Islet of Langerhans (tissue), 1 donor: ENCODE measurements at regions not wholly inside any gene's neighbourhood (a gene's known extent, or its start where the extent isn't known, plus 50 kb on each side); places are given as distances from the start of the nearest gene placed in this dataset.

Experiments used
- FAIRE-seq: peaks from one replicate; lab custom pipeline; 2011; peaks lifted over from hg19 to GRCh38; lab: Jason Lieb, UNC

DNA sequence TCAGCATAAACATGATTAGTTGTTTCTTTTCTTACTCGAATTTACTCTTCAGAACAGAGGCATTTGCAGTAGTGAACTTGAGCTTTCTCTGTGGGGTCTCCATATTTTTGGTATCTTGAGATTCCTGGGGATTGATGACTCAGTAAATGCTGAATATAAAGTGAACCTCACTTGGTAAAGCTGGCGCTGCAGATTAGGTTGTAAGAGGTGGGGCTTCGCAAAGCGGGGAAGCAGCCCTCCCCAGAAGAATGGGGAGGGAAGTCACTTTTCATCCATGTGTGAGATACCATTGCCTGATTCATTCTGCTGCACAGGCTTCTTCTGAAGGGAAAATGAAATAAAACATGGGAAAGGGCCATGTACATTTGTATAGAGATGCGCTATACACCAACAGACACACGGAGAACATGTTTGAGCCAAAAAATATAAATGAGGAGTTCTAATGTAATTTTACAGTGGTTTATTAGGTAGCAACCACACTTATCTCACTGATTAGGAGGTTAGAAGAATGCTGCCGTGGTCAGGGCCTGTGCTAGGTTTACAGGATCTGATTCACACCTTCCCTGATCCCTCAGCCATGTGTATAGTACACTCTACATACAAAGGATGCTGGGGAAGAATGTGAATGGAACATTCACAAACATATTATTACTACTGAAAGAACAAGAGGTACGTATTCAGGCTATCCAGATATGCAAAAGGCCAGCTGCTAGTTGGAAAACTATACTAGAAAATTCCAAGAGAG lies 63.5 kb downstream of the DNTTIP2 start:
- no peak for FAIRE-seq

GRCh38 chr1:93814795-93815340 lies 64.1 kb downstream of the DNTTIP2 start:
- no peak for FAIRE-seq

DNA sequence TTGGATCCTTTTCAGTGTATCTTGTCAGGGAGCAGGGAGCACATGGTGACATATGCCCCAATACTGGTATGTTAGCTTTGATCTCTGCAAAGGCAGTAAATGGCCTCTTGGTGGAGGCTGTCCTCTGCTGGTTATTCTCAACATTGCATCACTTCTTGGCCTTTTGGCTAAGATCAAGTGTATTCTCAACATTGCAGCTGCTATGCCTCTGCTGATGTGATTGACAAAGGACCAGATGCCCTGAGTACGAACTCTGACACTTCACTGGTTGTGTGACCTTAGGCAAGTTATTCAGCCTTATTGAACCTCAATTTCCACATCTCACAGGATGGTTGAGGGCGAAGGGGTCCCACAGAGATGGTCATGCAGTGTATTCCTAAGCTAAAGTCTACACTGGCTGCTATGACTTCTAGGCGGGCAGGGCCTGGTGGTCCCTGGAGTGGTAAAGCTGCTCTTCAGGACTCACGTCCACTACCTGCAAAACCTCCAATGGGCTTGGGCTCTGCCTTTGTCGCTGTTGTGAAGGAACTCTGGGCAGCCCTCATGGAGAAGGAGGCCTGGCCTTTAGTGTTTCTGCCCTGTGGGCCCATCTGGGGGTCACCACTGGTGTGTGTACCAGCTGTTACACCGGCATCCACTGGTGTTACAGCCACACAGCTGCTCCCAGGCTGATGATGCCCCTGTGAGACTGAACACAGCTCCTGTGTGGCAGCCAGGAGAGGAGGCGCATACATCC lies 64.8 kb downstream of the DNTTIP2 start:
- peak; percentile 61 for FAIRE-seq

- FAIRE-seq, result no peak
Measured at GRCh38 chr1:93813076-93813475, 65.9 kb downstream of the DNTTIP2 start.

GRCh38 chr1:93811326-93812065 lies 67.5 kb downstream of the DNTTIP2 start:
- FAIRE-seq, result no peak

DNA sequence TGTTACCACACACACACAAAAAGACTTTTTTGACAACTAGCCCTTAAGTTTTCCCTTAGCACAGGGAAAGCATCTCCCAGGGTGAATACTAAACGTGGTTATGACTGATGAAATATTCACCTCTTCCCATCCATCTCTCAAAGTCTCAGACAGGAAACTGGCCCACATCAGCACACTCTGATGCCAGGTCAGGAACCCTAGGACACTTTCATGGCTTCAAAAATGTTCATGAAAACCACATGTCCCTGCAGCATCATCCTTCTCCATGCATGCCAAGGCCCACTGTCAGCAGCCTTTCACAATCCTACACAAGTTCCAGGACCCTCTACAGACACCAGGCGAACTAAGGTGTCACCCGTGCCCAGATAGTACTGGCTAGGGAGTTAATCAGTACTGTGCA lies 68.7 kb downstream of the DNTTIP2 start:
- no peak for FAIRE-seq

- FAIRE-seq, result no peak
Measured at GRCh38 chr1:93808871-93809270, 70.1 kb downstream of the DNTTIP2 start.

DNA sequence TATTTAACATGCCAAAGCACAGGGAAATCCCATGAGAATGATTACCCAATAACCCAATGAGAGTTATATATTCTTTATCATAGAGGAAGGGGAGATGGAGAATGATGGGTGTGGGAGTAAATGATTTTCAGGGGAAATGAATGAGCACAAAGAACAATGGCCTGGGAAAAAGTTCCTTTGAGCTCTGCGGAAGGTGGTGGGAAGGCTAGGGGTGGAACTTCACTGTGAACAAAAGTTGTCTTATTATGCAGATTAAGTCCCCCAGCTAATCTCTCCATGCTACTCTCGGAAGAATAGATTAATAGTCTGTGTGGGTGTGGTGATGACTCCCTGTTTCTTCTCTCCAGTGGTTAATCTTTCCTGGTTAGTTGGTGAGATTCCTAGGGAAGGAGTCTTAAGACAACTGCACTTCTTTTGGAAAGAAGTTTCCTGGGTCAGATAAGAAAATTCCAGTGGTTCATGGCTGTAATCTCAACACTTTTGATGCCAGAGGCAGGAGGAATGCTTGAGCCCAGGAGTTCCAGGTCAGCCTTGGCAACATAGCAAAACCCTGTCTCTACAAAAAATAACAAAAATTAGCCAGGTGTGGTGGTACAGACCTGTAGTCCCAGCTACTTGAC lies 71.6 kb downstream of the DNTTIP2 start:
- FAIRE-seq, result no peak

GRCh38 chr1:93805027-93805610 lies 73.9 kb downstream of the DNTTIP2 start:
- FAIRE-seq, result no peak

DNA sequence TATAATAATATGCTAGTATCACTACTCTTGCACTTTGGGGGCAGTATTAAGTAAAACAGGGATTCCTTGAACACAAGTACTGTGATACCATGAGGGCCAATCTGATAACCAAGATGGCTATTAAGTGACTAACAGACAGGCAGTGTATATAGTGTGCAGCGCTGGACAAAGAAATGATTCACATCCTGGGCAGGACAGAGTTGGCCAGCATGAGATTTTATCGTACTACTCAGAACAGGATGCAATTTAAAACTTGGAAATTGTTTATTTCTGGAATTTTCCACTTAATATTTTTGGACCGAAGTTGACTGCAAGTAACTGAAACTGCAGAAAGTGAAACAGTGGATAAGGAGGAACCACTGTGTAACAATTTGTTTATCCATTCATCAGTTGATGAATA lies 74.6 kb downstream of the DNTTIP2 start:
- no peak for FAIRE-seq

- FAIRE-seq, result no peak
Measured at GRCh38 chr1:93801471-93801870, 77.5 kb downstream of the DNTTIP2 start.

GRCh38 chr1:93800856-93801255 lies 78.2 kb downstream of the DNTTIP2 start:
- no peak for FAIRE-seq

GRCh38 chr1:93798291-93798690 lies 80.7 kb downstream of the DNTTIP2 start:
- no peak for FAIRE-seq

- no peak for FAIRE-seq
Measured at GRCh38 chr1:93784538-93784937, 94.5 kb downstream of the DNTTIP2 start.

GRCh38 chr1:93783876-93784275 lies 95.1 kb downstream of the DNTTIP2 start:
- no peak for FAIRE-seq

- no peak for FAIRE-seq
Measured at GRCh38 chr1:93779540-93780165, 98.0 kb upstream of the BCAR3 start.

- FAIRE-seq, result no peak
Measured at GRCh38 chr1:93778457-93778856, 96.8 kb upstream of the BCAR3 start.

- no peak for FAIRE-seq
Measured at GRCh38 chr1:93777255-93777654, 95.6 kb upstream of the BCAR3 start.

GRCh38 chr1:93776728-93777127 lies 95.1 kb upstream of the BCAR3 start:
- no peak for FAIRE-seq

DNA sequence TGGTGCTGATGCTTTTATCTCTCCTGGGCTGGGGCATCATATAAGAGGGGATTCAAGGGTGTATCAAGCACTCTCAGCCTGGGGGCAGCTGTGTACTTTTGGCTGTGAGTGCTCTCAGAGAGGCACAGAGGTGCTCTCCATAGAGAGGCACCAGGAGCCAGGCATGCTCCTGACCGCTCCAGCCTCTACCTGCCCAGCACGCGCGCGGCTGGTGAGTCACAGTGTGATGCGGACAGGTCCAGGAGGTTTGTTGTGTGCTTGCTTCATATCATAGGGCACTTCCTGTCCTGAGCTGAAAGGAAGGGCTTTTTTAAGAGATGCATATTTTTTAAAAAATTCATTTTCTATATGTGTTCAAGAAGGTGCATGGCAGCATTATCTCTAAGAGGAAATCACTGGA lies 93.6 kb upstream of the BCAR3 start:
- no peak for FAIRE-seq

DNA sequence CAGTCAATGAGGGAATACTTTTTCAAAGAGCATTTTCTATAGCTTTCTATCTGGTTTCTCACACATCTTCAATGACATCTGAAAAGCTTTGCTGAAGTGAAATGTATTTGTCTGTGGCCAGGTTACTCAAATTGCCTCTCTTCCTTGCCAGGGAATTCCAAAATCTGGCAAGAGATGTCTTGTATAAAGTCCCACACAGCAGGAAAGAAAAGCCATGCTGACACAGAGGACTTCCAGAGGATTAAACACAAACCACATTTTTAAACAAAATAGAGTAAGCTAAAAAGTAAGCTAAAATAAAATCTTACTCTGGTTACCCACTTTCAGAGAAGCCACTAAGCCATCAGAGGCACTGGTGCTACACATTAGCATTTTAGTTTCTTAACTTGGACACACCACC lies 93.1 kb upstream of the BCAR3 start:
- no peak for FAIRE-seq
